ENCODE measurements at regions not wholly inside any gene's neighbourhood (a gene's known extent, or its start where the extent isn't known, plus 50 kb on each side); places are given as distances from the start of the nearest gene placed in this dataset.

- DNase-seq: no peak
- intact Hi-C loops (cut with DNase I): no loop called here
Observed at GRCh38 chr2:236861196-236861875, 224.4 kb upstream of the COPS8 start.

GRCh38 chr2:236861944-236862343, 223.7 kb upstream of the COPS8 start:
- intact Hi-C loops (cut with DNase I): no loop called here
- no peak for DNase-seq

- intact Hi-C loops (cut with DNase I): no loop called here
- no peak for DNase-seq
Observed at GRCh38 chr2:236862526-236862925, 223.2 kb upstream of the COPS8 start.

GRCh38 chr2:236862961-236863728, 222.5 kb upstream of the COPS8 start:
- intact Hi-C loops (cut with DNase I): no loop called here
- DNase-seq: no peak

GRCh38 chr2:236863729-236864126, 222.0 kb upstream of the COPS8 start:
- no peak for DNase-seq
- intact Hi-C loops (cut with DNase I): no loop called here

- intact Hi-C loops (cut with DNase I): no loop called here
Observed at GRCh38 chr2:236865052-236865451, 220.6 kb upstream of the COPS8 start.

GRCh38 chr2:236866542-236867340, 218.9 kb upstream of the COPS8 start:
- intact Hi-C loops (cut with DNase I): no loop called here
- peak in 1 of 10 donors; percentile 4 for DNase-seq

More at GRCh38 chr2:236865052-236865451, 220.6 kb upstream of the COPS8 start:
- DNase-seq: no peak

- intact Hi-C loops (cut with DNase I): no loop called here
- DNase-seq: no peak
Observed at GRCh38 chr2:236867441-236868260, 218.0 kb upstream of the COPS8 start.

GRCh38 chr2:236870370-236870769, 215.3 kb upstream of the COPS8 start:
- intact Hi-C loops (cut with DNase I): no loop called here
- no peak for DNase-seq

GRCh38 chr2:236871500-236872001, 214.1 kb upstream of the COPS8 start:
- no peak for DNase-seq
- intact Hi-C loops (cut with DNase I): no loop called here

GRCh38 chr2:236872015-236872414, 213.7 kb upstream of the COPS8 start:
- intact Hi-C loops (cut with DNase I): no loop called here

GRCh38 chr2:236872981-236873380, 212.7 kb upstream of the COPS8 start:
- intact Hi-C loops (cut with DNase I): no loop called here
- no peak for DNase-seq

More at GRCh38 chr2:236872015-236872414, 213.7 kb upstream of the COPS8 start:
- DNase-seq: no peak

GRCh38 chr2:236873636-236874035, 212.1 kb upstream of the COPS8 start:
- intact Hi-C loops (cut with DNase I): no loop called here
- no peak for DNase-seq

- no peak for DNase-seq
Observed at GRCh38 chr2:236874866-236875481, 210.7 kb upstream of the COPS8 start.

GRCh38 chr2:236875906-236876505, 209.7 kb upstream of the COPS8 start:
- no peak for DNase-seq

More at GRCh38 chr2:236874866-236875481, 210.7 kb upstream of the COPS8 start:
- intact Hi-C loops (cut with DNase I): no loop called here

GRCh38 chr2:236876642-236877041, 209.0 kb upstream of the COPS8 start:
- intact Hi-C loops (cut with DNase I): no loop called here

More at GRCh38 chr2:236875906-236876505, 209.7 kb upstream of the COPS8 start:
- intact Hi-C loops (cut with DNase I): no loop called here

GRCh38 chr2:236877972-236878371, 207.7 kb upstream of the COPS8 start:
- DNase-seq: no peak
- intact Hi-C loops (cut with DNase I): no loop called here

More at GRCh38 chr2:236876642-236877041, 209.0 kb upstream of the COPS8 start:
- no peak for DNase-seq

GRCh38 chr2:236879416-236879963, 206.2 kb upstream of the COPS8 start:
- intact Hi-C loops (cut with DNase I): no loop called here
- no peak for DNase-seq

- intact Hi-C loops (cut with DNase I): no loop called here
- no peak for DNase-seq
Observed at GRCh38 chr2:236882074-236882473, 203.6 kb upstream of the COPS8 start.
